Caco-2 (cell line): ENCODE measurements at regions not wholly inside any gene's neighbourhood (a gene's known extent, or its start where the extent isn't known, plus 50 kb on each side); places are given as distances from the start of the nearest gene placed in this dataset.

ENCODE experiments used
- BruUV-seq: library from RNA; stranded (reverse); fragments of 400-500 nt; replicated peaks from 2 replicates; lab custom pipeline; 2021; lab: Mats Ljungman, UMichigan
- CTCF ChIA-PET: fragments of 300-600 bp; sonication (Branson Sonifier 250); formaldehyde crosslinking; loops from one replicate; lab custom pipeline; 2022; ENCODE audit warnings: antibody characterized with exemption; lab: Charles Lee
- POLR2A ChIA-PET: fragments of 300-600 bp; sonication (Branson Sonifier 250); formaldehyde crosslinking; loops from one replicate; lab custom pipeline; 2022; ENCODE audit warnings: antibody characterized with exemption; lab: Charles Lee
- DNase-seq, 2 experiments: peaks; one replicate each; pipeline versions ENCODE4 v3.0.0 to v3.0.0-alpha.2; 2020 to 2022
- H3K27me3 ChIP-seq: replicated peaks from 2 replicates; pipeline ENCODE4 v1.6.0; 2011; ENCODE audit warnings: low read length; ENCODE audit not compliant: control insufficient read depth, insufficient read depth
- H3K36me3 ChIP-seq: 2 replicates; pipeline ENCODE4 v1.5.1; 2011; ENCODE audit warnings: low read length; ENCODE audit not compliant: control insufficient read depth, insufficient read depth
- H3K4me1 ChIP-seq: fragments of 250-450 bp; sonication (Bioruptor Pico); 2 replicates; pipeline ENCODE4 v1.5.1; 2020; ENCODE audit warnings: mild to moderate bottlenecking
- H3K4me3 ChIP-seq: 2 replicates; pipeline ENCODE4 v1.5.1; 2011; ENCODE audit warnings: low read depth, mild to moderate bottlenecking, control low read depth, low read length
- H3K9me3 ChIP-seq: fragments of 250-450 bp; sonication (Bioruptor Pico); 2 replicates; pipeline ENCODE4 v1.5.1; 2020; ENCODE audit warnings: mild to moderate bottlenecking, moderate library complexity
- H3K27ac Mint-ChIP-seq: one replicate; pipeline ENCODE4 v1.8.0; 2022; ENCODE audit warnings: mixed read lengths; ENCODE audit not compliant: unreplicated experiment
- H3K27me3 Mint-ChIP-seq: one replicate; pipeline ENCODE4 v1.8.0; 2022; ENCODE audit warnings: mixed read lengths; ENCODE audit not compliant: insufficient read depth, unreplicated experiment
- H3K36me3 Mint-ChIP-seq: one replicate; pipeline ENCODE4 v1.8.0; 2022; ENCODE audit warnings: mild to moderate bottlenecking, mixed read lengths; ENCODE audit not compliant: insufficient read depth, unreplicated experiment
- H3K4me1 Mint-ChIP-seq: one replicate; pipeline ENCODE4 v1.8.0; 2022; ENCODE audit warnings: low read depth, mixed read lengths; ENCODE audit not compliant: unreplicated experiment
- H3K4me3 Mint-ChIP-seq: one replicate; pipeline ENCODE4 v1.8.0; 2022; ENCODE audit warnings: mild to moderate bottlenecking, moderate library complexity, mixed read lengths; ENCODE audit not compliant: unreplicated experiment
- H3K9me3 Mint-ChIP-seq: one replicate; pipeline ENCODE4 v1.8.0; 2022; ENCODE audit warnings: mixed read lengths; ENCODE audit not compliant: unreplicated experiment
- intact Hi-C: fragments of 100-400 bp; cut with micrococcal nuclease; formaldehyde crosslinking; loops from one replicate; pipeline ENCODE4 v1.10.0; 2022; ENCODE audit not compliant: unreplicated experiment
- TF ChIP-seq, protein P1 (sequence below), 2 experiments: fragments of 200-600 bp in 1 of 2; IDR thresholded peaks; 1 replicate in 1 of 2; 2 replicates in 1 of 2; pipeline versions ENCODE4 v1.5.1 to v1.8.0; 2011 to 2022; ENCODE audit warnings: antibody characterized with exemption in 1 of 2, control low read depth in 1 of 2, inconsistent platforms in 1 of 2, low read depth in 1 of 2, low read length in 1 of 2, mild to moderate bottlenecking in 1 of 2, moderate library complexity in 1 of 2; ENCODE audit not compliant: insufficient read depth in 1 of 2, severe bottlenecking in 1 of 2, unreplicated experiment in 1 of 2

DNA sequence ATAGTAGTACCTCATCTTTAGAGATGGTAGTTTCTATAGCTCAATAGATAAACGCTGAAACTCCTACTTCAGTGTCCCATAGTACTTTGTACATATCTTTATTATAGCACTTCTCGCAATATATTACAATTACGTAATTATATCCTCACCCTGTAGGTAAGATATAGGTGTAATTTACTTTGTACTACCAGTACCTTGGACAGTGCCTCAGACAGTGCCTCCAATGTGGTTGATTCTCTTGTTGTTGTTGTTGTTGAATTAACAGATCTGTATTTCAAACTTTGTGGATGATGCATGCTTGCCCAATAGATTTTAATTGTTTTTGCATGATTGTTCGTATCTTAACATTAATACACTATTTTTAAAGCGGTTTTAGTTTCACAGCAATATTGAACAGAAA is 188.6 kb downstream of the ARL6IP6 start:
- ChIA-PET CTCF (no interaction called here), POLR2A (no interaction called here)
- H3K27me3 Mint-ChIP-seq: peaks cover 7% of the 10 kb centered on the region
- H3K27ac Mint-ChIP-seq: no peak overlapping the region
- BruUV-seq: no TSS peak
- H3K4me1 Mint-ChIP-seq: no peaks in the 10 kb centered on the region
- no peaks in the 10 kb centered on the region for H3K9me3 ChIP-seq
- TF ChIP-seq, protein P1, sequence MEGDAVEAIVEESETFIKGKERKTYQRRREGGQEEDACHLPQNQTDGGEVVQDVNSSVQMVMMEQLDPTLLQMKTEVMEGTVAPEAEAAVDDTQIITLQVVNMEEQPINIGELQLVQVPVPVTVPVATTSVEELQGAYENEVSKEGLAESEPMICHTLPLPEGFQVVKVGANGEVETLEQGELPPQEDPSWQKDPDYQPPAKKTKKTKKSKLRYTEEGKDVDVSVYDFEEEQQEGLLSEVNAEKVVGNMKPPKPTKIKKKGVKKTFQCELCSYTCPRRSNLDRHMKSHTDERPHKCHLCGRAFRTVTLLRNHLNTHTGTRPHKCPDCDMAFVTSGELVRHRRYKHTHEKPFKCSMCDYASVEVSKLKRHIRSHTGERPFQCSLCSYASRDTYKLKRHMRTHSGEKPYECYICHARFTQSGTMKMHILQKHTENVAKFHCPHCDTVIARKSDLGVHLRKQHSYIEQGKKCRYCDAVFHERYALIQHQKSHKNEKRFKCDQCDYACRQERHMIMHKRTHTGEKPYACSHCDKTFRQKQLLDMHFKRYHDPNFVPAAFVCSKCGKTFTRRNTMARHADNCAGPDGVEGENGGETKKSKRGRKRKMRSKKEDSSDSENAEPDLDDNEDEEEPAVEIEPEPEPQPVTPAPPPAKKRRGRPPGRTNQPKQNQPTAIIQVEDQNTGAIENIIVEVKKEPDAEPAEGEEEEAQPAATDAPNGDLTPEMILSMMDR (IDR thresholded peaks at IDR 0.05; ENCODE audit: insufficient read depth in 1 of 2, low read depth in 1 of 2, low read length in 1 of 2, severe bottlenecking in 1 of 2, unreplicated experiment in 1 of 2): no peak
- H3K9me3 Mint-ChIP-seq: no peaks in the 10 kb centered on the region
- DNase-seq: no peak
- no peaks in the 10 kb centered on the region for H3K36me3 Mint-ChIP-seq
- H3K4me3 Mint-ChIP-seq: no peak overlapping the region
- no peak overlapping the region for H3K4me3 ChIP-seq
- H3K27me3 ChIP-seq: no peaks in the 10 kb centered on the region
- no peaks in the 10 kb centered on the region for H3K4me1 ChIP-seq
- H3K36me3 ChIP-seq: no peaks in the 10 kb centered on the region
- intact Hi-C loops: no loop called here

DNA sequence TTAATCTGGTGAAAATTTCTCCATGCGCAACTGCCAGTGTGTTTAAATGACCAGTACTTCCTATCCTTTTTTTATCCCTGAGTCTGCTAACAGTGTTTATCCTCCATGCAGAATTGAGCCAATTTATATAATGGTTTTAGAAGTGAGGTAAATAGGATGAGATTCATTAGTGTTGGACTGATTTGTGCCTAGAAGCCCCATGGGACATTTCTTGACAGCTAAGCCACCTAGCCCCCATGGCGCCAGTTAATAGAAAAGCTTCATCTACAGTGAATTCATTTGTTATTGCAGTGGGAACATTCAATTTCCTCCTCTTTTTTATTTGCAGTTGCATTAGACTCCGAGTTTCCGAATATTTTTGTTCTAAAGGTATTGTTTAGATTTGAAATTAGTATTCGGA is 175.6 kb downstream of the ARL6IP6 start:
- Mint-ChIP-seq H3K9me3 (no peaks in the 10 kb centered on the region), H3K4me1 (no peaks in the 10 kb centered on the region), H3K36me3 (no peaks in the 10 kb centered on the region), H3K27me3 (peaks cover 19% of the 10 kb centered on the region), H3K27ac (no peak overlapping the region), H3K4me3 (no peak overlapping the region)
- ChIA-PET POLR2A (no interaction called here), CTCF (no interaction called here)
- no TSS peak for BruUV-seq
- Histone ChIP-seq H3K9me3 (no peaks in the 10 kb centered on the region), H3K4me3 (no peak overlapping the region), H3K4me1 (no peaks in the 10 kb centered on the region; the same call in 1 of the 2 replicates), H3K36me3 (no peaks in the 10 kb centered on the region), H3K27me3 (no peaks in the 10 kb centered on the region)
- intact Hi-C loops: no loop called here
- TF ChIP-seq, protein P1 (IDR thresholded peaks at IDR 0.05; ENCODE audit: insufficient read depth in 1 of 2, low read depth in 1 of 2, low read length in 1 of 2, severe bottlenecking in 1 of 2, unreplicated experiment in 1 of 2): no peak
- DNase-seq: no peak

DNA sequence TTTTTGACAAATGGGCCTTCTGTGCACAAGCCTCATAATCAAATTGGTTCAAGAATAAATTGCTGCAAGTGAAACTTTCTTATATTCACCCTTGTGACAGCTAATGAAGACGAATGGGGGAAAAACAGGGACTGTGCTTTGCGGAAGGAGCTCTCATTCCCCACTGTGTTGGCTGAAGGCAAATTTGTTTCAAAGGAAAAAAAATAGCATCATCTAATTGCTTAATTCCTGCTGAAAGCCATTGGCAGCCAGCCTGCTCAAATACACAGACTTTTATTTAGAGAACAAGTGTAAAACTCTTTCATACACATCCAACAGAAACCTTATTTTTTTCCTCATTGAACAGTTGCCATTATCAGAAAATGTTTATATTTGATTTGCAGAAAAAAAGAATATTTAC is 172.3 kb downstream of the ARL6IP6 start:
- Mint-ChIP-seq H3K9me3 (no peaks in the 10 kb centered on the region), H3K36me3 (no peaks in the 10 kb centered on the region), H3K4me3 (no peak overlapping the region), H3K27ac (no peak overlapping the region), H3K4me1 (no peaks in the 10 kb centered on the region), H3K27me3 (peaks cover 31% of the 10 kb centered on the region)
- CTCF ChIA-PET: no interaction called here
- Histone ChIP-seq H3K9me3 (no peaks in the 10 kb centered on the region), H3K4me1 (no peaks in the 10 kb centered on the region; the same call in 1 of the 2 replicates), H3K27me3 (no peaks in the 10 kb centered on the region), H3K36me3 (no peaks in the 10 kb centered on the region), H3K4me3 (no peak overlapping the region)
- TF ChIP-seq, protein P1 (IDR thresholded peaks at IDR 0.05; ENCODE audit: insufficient read depth in 1 of 2, low read depth in 1 of 2, low read length in 1 of 2, severe bottlenecking in 1 of 2, unreplicated experiment in 1 of 2): no peak
- no TSS peak for BruUV-seq
- intact Hi-C loops: no loop called here
- DNase-seq: no peak
- POLR2A ChIA-PET: no interaction called here
